NCI-H2196 treated with DMSO at 0.1 percent for 48 hours (cell line): ENCODE measurements at regions not wholly inside any gene's neighbourhood (a gene's known extent, or its start where the extent isn't known, plus 50 kb on each side); places are given as distances from the start of the nearest gene placed in this dataset.

ENCODE experiments used
- DNase-seq: peaks from one replicate; lab custom pipeline; 2025; ENCODE audit not compliant: unreplicated experiment; lab: John Stamatoyannopoulos, UW

GRCh38 chr21:24289539-24289938 is 1317.7 kb downstream of the MRPL39 start:
- no peak for DNase-seq

GRCh38 chr21:24280596-24280995 is 1326.7 kb downstream of the MRPL39 start:
- DNase-seq, result no peak

GRCh38 chr21:24278711-24279110 is 1328.6 kb downstream of the MRPL39 start:
- DNase-seq, result no peak

GRCh38 chr21:24276204-24276603 is 1331.1 kb downstream of the MRPL39 start:
- no peak for DNase-seq

GRCh38 chr21:24275616-24276015 is 1331.7 kb downstream of the MRPL39 start:
- no peak for DNase-seq

GRCh38 chr21:24272521-24272938 is 1334.8 kb downstream of the MRPL39 start:
- no peak for DNase-seq

GRCh38 chr21:24265987-24266386 is 1341.3 kb downstream of the MRPL39 start:
- DNase-seq, result no peak

- DNase-seq, result no peak
Observed at GRCh38 chr21:24260751-24261150, 1346.5 kb downstream of the MRPL39 start.

- DNase-seq, result no peak
Observed at GRCh38 chr21:24259241-24259640, 1348.0 kb downstream of the MRPL39 start.

- DNase-seq, result no peak
Observed at GRCh38 chr21:24255591-24255990, 1351.7 kb downstream of the MRPL39 start.

GRCh38 chr21:24225431-24225830 is 1381.8 kb downstream of the MRPL39 start:
- DNase-seq, result no peak

- DNase-seq, result no peak
Observed at GRCh38 chr21:24224422-24224821, 1382.9 kb downstream of the MRPL39 start.

- DNase-seq, result no peak
Observed at GRCh38 chr21:24223624-24224023, 1383.7 kb downstream of the MRPL39 start.

- no peak for DNase-seq
Observed at GRCh38 chr21:24222676-24223075, 1384.6 kb downstream of the MRPL39 start.

GRCh38 chr21:24220446-24220845 is 1386.8 kb downstream of the MRPL39 start:
- no peak for DNase-seq

GRCh38 chr21:24217151-24217550 is 1390.1 kb downstream of the MRPL39 start:
- DNase-seq, result no peak

- no peak for DNase-seq
Observed at GRCh38 chr21:24210130-24210529, 1397.2 kb downstream of the MRPL39 start.

GRCh38 chr21:24208562-24209260 is 1398.6 kb downstream of the MRPL39 start:
- DNase-seq, result no peak

- DNase-seq, result no peak
Observed at GRCh38 chr21:24205319-24205718, 1402.0 kb downstream of the MRPL39 start.

- no peak for DNase-seq
Observed at GRCh38 chr21:24204641-24205040, 1402.6 kb downstream of the MRPL39 start.

- no peak for DNase-seq
Observed at GRCh38 chr21:24200052-24200451, 1407.2 kb downstream of the MRPL39 start.

- DNase-seq, result no peak
Observed at GRCh38 chr21:24197923-24198322, 1409.4 kb downstream of the MRPL39 start.

- no peak for DNase-seq
Observed at GRCh38 chr21:24197132-24197643, 1410.1 kb downstream of the MRPL39 start.
